ENCODE measurements at regions not wholly inside any gene's neighbourhood (a gene's known extent, or its start where the extent isn't known, plus 50 kb on each side); places are given as distances from the start of the nearest gene placed in this dataset.

- no CpG with 5 or more reads among the region's 1 CpG for WGBS, 2 donors (ENCODE audit: extremely low coverage in 2 of 2, insufficient read length in 2 of 2, insufficient replicate concordance in 1 of 2)
- H3K27ac ChIP-seq (replicated peaks; ENCODE audit: low read length), result no peak overlapping the region
These were observed 274.9 kb downstream of the ABHD5 start for GRCh38 chr3:43965656-43966055.

GRCh38 chr3:43966126-43966525 lies 275.4 kb downstream of the ABHD5 start:
- no peak overlapping the region for H2BK12ac ChIP-seq (ENCODE audit: low read length)
- H3K36me3 ChIP-seq (replicated peaks in 1 of 2; ENCODE audit: control insufficient read depth in 2 of 2, insufficient read depth in 2 of 2, low read length in 2 of 2), result no peaks in the 10 kb centered on the region
- no peak overlapping the region for H3K4me2 ChIP-seq (ENCODE audit: insufficient read depth, low read length, poor library complexity, severe bottlenecking)
- H4K8ac ChIP-seq (ENCODE audit: low read depth, low read length), result no peak overlapping the region
- H2BK5ac ChIP-seq (ENCODE audit: low read length), result no peak overlapping the region
- peaks cover 0 to 8% (median 0%) of the 10 kb centered on the region in 3 experiments for H3K27me3 ChIP-seq (ENCODE audit: control insufficient read depth in 3 of 3, insufficient read depth in 3 of 3, low read depth in 1 of 3, low read length in 3 of 3)
- no peak overlapping the region for H2AFZ ChIP-seq (ENCODE audit: low read length)
- H2BK120ac ChIP-seq (ENCODE audit: low read depth, low read length), result no peak overlapping the region
- no peak overlapping the region for H2AK5ac ChIP-seq (ENCODE audit: low read depth, low read length)
- no peak overlapping the region for H3K23ac ChIP-seq (ENCODE audit: low read depth, low read length, poor library complexity)
- no peak overlapping the region for H3K27ac ChIP-seq (replicated peaks; ENCODE audit: low read length)
- no peak overlapping the region for H3K4ac ChIP-seq (ENCODE audit: low read length)
- H4K91ac ChIP-seq (ENCODE audit: low read depth, low read length, poor library complexity), result no peak overlapping the region
- H3K4me1 ChIP-seq (ENCODE audit: control insufficient read depth in 2 of 2, insufficient read depth in 1 of 2, low read depth in 1 of 2, low read length in 2 of 2), result peaks cover 0 to 5% of the 10 kb centered on the region in 2 donors
- no peak overlapping the region for H2BK15ac ChIP-seq (ENCODE audit: low read length)
- H3K9ac ChIP-seq (ENCODE audit: low read depth, low read length, poor library complexity), result no peak overlapping the region
- no peak for DNase-seq (ENCODE audit: low spot score)
- whole genome bisulfite sequencing, 2 donors (ENCODE audit: extremely low coverage in 2 of 2, insufficient read length in 2 of 2, insufficient replicate concordance in 1 of 2), result no CpG with 5 or more reads among the region's 6 CpGs
- H3K14ac ChIP-seq (ENCODE audit: low read length), result no peak overlapping the region
- H3K9me3 ChIP-seq (replicated peaks in 1 of 2; ENCODE audit: control insufficient read depth in 2 of 2, insufficient read depth in 1 of 2, low read depth in 1 of 2, low read length in 2 of 2), result no peaks in the 10 kb centered on the region
- H3K18ac ChIP-seq (ENCODE audit: low read length), result no peak overlapping the region
- H3K79me1 ChIP-seq (ENCODE audit: low read depth, low read length), result no peaks in the 10 kb centered on the region
- H3K4me3 ChIP-seq (ENCODE audit: low read length in 2 of 2), result no peak overlapping the region

More at GRCh38 chr3:43965656-43966055, 274.9 kb downstream of the ABHD5 start:
- Histone ChIP-seq H3K27me3 (ENCODE audit: control insufficient read depth in 3 of 3, insufficient read depth in 3 of 3, low read depth in 1 of 3, low read length in 3 of 3) (peaks cover 0 to 8% (median 0%) of the 10 kb centered on the region in 3 experiments), H2BK15ac (ENCODE audit: low read length) (no peak overlapping the region), H2AFZ (ENCODE audit: low read length) (no peak overlapping the region), H3K9me3 (replicated peaks in 1 of 2; ENCODE audit: control insufficient read depth in 2 of 2, insufficient read depth in 1 of 2, low read depth in 1 of 2, low read length in 2 of 2) (no peaks in the 10 kb centered on the region), H3K4me2 (ENCODE audit: insufficient read depth, low read length, poor library complexity, severe bottlenecking) (no peak overlapping the region), H2BK5ac (ENCODE audit: low read length) (no peak overlapping the region), H3K4me1 (ENCODE audit: control insufficient read depth in 2 of 2, insufficient read depth in 1 of 2, low read depth in 1 of 2, low read length in 2 of 2) (peaks cover 0 to 2% of the 10 kb centered on the region in 2 donors), H2BK12ac (ENCODE audit: low read length) (no peak overlapping the region), H3K36me3 (replicated peaks in 1 of 2; ENCODE audit: control insufficient read depth in 2 of 2, insufficient read depth in 2 of 2, low read length in 2 of 2) (no peaks in the 10 kb centered on the region), H3K4ac (ENCODE audit: low read length) (no peak overlapping the region), H3K14ac (ENCODE audit: low read length) (no peak overlapping the region), H2BK120ac (ENCODE audit: low read depth, low read length) (no peak overlapping the region), H3K18ac (ENCODE audit: low read length) (no peak overlapping the region), H3K9ac (ENCODE audit: low read depth, low read length, poor library complexity) (no peak overlapping the region), H2AK5ac (ENCODE audit: low read depth, low read length) (no peak overlapping the region), H3K79me1 (ENCODE audit: low read depth, low read length) (no peaks in the 10 kb centered on the region), H3K23ac (ENCODE audit: low read depth, low read length, poor library complexity) (no peak overlapping the region), H3K4me3 (ENCODE audit: low read length in 2 of 2) (no peak overlapping the region), H4K8ac (ENCODE audit: low read depth, low read length) (no peak overlapping the region), H4K91ac (ENCODE audit: low read depth, low read length, poor library complexity) (no peak overlapping the region)
- DNase-seq (ENCODE audit: low spot score), result no peak

GRCh38 chr3:43966530-43966929 lies 275.2 kb upstream of the TOPAZ1 start:
- no peak overlapping the region for H2BK15ac ChIP-seq (ENCODE audit: low read length)

GRCh38 chr3:43968465-43968864 lies 273.2 kb upstream of the TOPAZ1 start:
- Histone ChIP-seq H3K4ac (ENCODE audit: low read length) (no peak overlapping the region), H3K27me3 (ENCODE audit: control insufficient read depth in 3 of 3, insufficient read depth in 3 of 3, low read depth in 1 of 3, low read length in 3 of 3) (peaks cover 0 to 8% (median 0%) of the 10 kb centered on the region in 3 experiments), H3K36me3 (replicated peaks in 1 of 2; ENCODE audit: control insufficient read depth in 2 of 2, insufficient read depth in 2 of 2, low read length in 2 of 2) (no peaks in the 10 kb centered on the region), H3K27ac (replicated peaks; ENCODE audit: low read length) (no peak overlapping the region), H2AFZ (ENCODE audit: low read length) (no peak overlapping the region), H4K8ac (ENCODE audit: low read depth, low read length) (no peak overlapping the region), H3K4me3 (ENCODE audit: low read length in 2 of 2) (no peak overlapping the region), H2BK15ac (ENCODE audit: low read length) (no peak overlapping the region), H3K9me3 (replicated peaks in 1 of 2; ENCODE audit: control insufficient read depth in 2 of 2, insufficient read depth in 1 of 2, low read depth in 1 of 2, low read length in 2 of 2) (no peaks in the 10 kb centered on the region), H3K4me2 (ENCODE audit: insufficient read depth, low read length, poor library complexity, severe bottlenecking) (no peak overlapping the region), H3K14ac (ENCODE audit: low read length) (no peak overlapping the region), H3K79me1 (ENCODE audit: low read depth, low read length) (no peaks in the 10 kb centered on the region), H2AK5ac (ENCODE audit: low read depth, low read length) (no peak overlapping the region), H2BK5ac (ENCODE audit: low read length) (no peak overlapping the region), H3K18ac (ENCODE audit: low read length) (no peak overlapping the region), H3K9ac (ENCODE audit: low read depth, low read length, poor library complexity) (no peak overlapping the region), H4K91ac (ENCODE audit: low read depth, low read length, poor library complexity) (no peak overlapping the region), H3K4me1 (ENCODE audit: control insufficient read depth in 2 of 2, insufficient read depth in 1 of 2, low read depth in 1 of 2, low read length in 2 of 2) (peaks cover 0 to 5% of the 10 kb centered on the region in 2 donors), H3K23ac (ENCODE audit: low read depth, low read length, poor library complexity) (no peak overlapping the region), H2BK120ac (ENCODE audit: low read depth, low read length) (no peak overlapping the region), H2BK12ac (ENCODE audit: low read length) (no peak overlapping the region)
- DNase-seq (ENCODE audit: low spot score), result no peak
- WGBS, 2 donors (ENCODE audit: extremely low coverage in 2 of 2, insufficient read length in 2 of 2, insufficient replicate concordance in 1 of 2), result no CpG with 5 or more reads among the region's 5 CpGs

More at GRCh38 chr3:43966530-43966929, 275.2 kb upstream of the TOPAZ1 start:
- H3K23ac ChIP-seq (ENCODE audit: low read depth, low read length, poor library complexity), result no peak overlapping the region
- WGBS, 2 donors (ENCODE audit: extremely low coverage in 2 of 2, insufficient read length in 2 of 2, insufficient replicate concordance in 1 of 2), result 100% methylated on average over 1 of the region's 3 CpGs; no CpG with 5 or more reads in 1 of the 2 donors
- no peak overlapping the region for H4K8ac ChIP-seq (ENCODE audit: low read depth, low read length)
- DNase-seq (ENCODE audit: low spot score), result no peak
- no peaks in the 10 kb centered on the region for H3K9me3 ChIP-seq (replicated peaks in 1 of 2; ENCODE audit: control insufficient read depth in 2 of 2, insufficient read depth in 1 of 2, low read depth in 1 of 2, low read length in 2 of 2)
- no peak overlapping the region for H2BK120ac ChIP-seq (ENCODE audit: low read depth, low read length)
- no peaks in the 10 kb centered on the region for H3K36me3 ChIP-seq (replicated peaks in 1 of 2; ENCODE audit: control insufficient read depth in 2 of 2, insufficient read depth in 2 of 2, low read length in 2 of 2)
- no peaks in the 10 kb centered on the region for H3K79me1 ChIP-seq (ENCODE audit: low read depth, low read length)
- no peak overlapping the region for H3K4me3 ChIP-seq (ENCODE audit: low read length in 2 of 2)
- H3K27me3 ChIP-seq (ENCODE audit: control insufficient read depth in 3 of 3, insufficient read depth in 3 of 3, low read depth in 1 of 3, low read length in 3 of 3), result peaks cover 0 to 8% (median 0%) of the 10 kb centered on the region in 3 experiments
- H3K27ac ChIP-seq (replicated peaks; ENCODE audit: low read length), result no peak overlapping the region
- H2AK5ac ChIP-seq (ENCODE audit: low read depth, low read length), result no peak overlapping the region
- peaks cover 0 to 5% of the 10 kb centered on the region in 2 donors for H3K4me1 ChIP-seq (ENCODE audit: control insufficient read depth in 2 of 2, insufficient read depth in 1 of 2, low read depth in 1 of 2, low read length in 2 of 2)
- H2BK5ac ChIP-seq (ENCODE audit: low read length), result no peak overlapping the region
- no peak overlapping the region for H3K4me2 ChIP-seq (ENCODE audit: insufficient read depth, low read length, poor library complexity, severe bottlenecking)
- H3K4ac ChIP-seq (ENCODE audit: low read length), result no peak overlapping the region
- H3K14ac ChIP-seq (ENCODE audit: low read length), result no peak overlapping the region
- no peak overlapping the region for H4K91ac ChIP-seq (ENCODE audit: low read depth, low read length, poor library complexity)
- H3K9ac ChIP-seq (ENCODE audit: low read depth, low read length, poor library complexity), result no peak overlapping the region
- H2BK12ac ChIP-seq (ENCODE audit: low read length), result no peak overlapping the region
- H3K18ac ChIP-seq (ENCODE audit: low read length), result no peak overlapping the region
- H2AFZ ChIP-seq (ENCODE audit: low read length), result no peak overlapping the region

Measured in neuronal stem cell (in vitro differentiated cells).